ENCODE measurements at regions not wholly inside any gene's neighbourhood (a gene's known extent, or its start where the extent isn't known, plus 50 kb on each side); places are given as distances from the start of the nearest gene placed in this dataset.
"Not testable (repeated sequence)": the region's sequence is repeated elsewhere in the genome, so short reads cannot be mapped to it uniquely, and the experiment has no call there.

GRCh38 chr5:10016559-10016958 lies 233.1 kb downstream of the ATPSCKMT start:
- DNase-seq (ENCODE audit: low spot score) = peak; percentile 63

GRCh38 chr5:10015681-10016080 lies 234.0 kb downstream of the ATPSCKMT start:
- DNase-seq (ENCODE audit: low spot score) = not testable (repeated sequence)

- DNase-seq (ENCODE audit: low spot score) = no peak
These were observed 239.9 kb downstream of the ATPSCKMT start for GRCh38 chr5:10009802-10010201.

GRCh38 chr5:9987101-9987500 lies 262.6 kb downstream of the ATPSCKMT start:
- DNase-seq (ENCODE audit: low spot score) = no peak

- DNase-seq (ENCODE audit: low spot score) = no peak
These were observed 272.6 kb downstream of the ATPSCKMT start for GRCh38 chr5:9977070-9977469.

GRCh38 chr5:9976621-9977020 lies 273.1 kb downstream of the ATPSCKMT start:
- no peak for DNase-seq (ENCODE audit: low spot score)

- no peak for DNase-seq (ENCODE audit: low spot score)
These were observed 277.6 kb downstream of the ATPSCKMT start for GRCh38 chr5:9972059-9972458.

GRCh38 chr5:9971301-9971700 lies 278.4 kb downstream of the ATPSCKMT start:
- DNase-seq (ENCODE audit: low spot score) = no peak

- DNase-seq (ENCODE audit: low spot score) = no peak
These were observed 290.8 kb downstream of the ATPSCKMT start for GRCh38 chr5:9958914-9959313.

- no peak for DNase-seq (ENCODE audit: low spot score)
These were observed 292.5 kb downstream of the ATPSCKMT start for GRCh38 chr5:9957214-9957613.

- no peak for DNase-seq (ENCODE audit: low spot score)
These were observed 293.0 kb downstream of the ATPSCKMT start for GRCh38 chr5:9956725-9957124.

- no peak for DNase-seq (ENCODE audit: low spot score)
These were observed 294.1 kb downstream of the ATPSCKMT start for GRCh38 chr5:9955586-9955985.

GRCh38 chr5:9954869-9955268 lies 294.8 kb downstream of the ATPSCKMT start:
- DNase-seq (ENCODE audit: low spot score) = no peak

GRCh38 chr5:9953691-9954090 lies 296.0 kb downstream of the ATPSCKMT start:
- no peak for DNase-seq (ENCODE audit: low spot score)

- no peak for DNase-seq (ENCODE audit: low spot score)
These were observed 297.7 kb downstream of the ATPSCKMT start for GRCh38 chr5:9951865-9952516.

GRCh38 chr5:9947944-9948343 lies 301.7 kb downstream of the ATPSCKMT start:
- no peak for DNase-seq (ENCODE audit: low spot score)

- no peak for DNase-seq (ENCODE audit: low spot score)
These were observed 302.4 kb downstream of the ATPSCKMT start for GRCh38 chr5:9947225-9947714.

- peak; percentile 61 for DNase-seq (ENCODE audit: low spot score)
These were observed 302.6 kb upstream of the TAS2R1 start for GRCh38 chr5:9932770-9933169.

GRCh38 chr5:9930156-9930555 lies 300.0 kb upstream of the TAS2R1 start:
- DNase-seq (ENCODE audit: low spot score) = no peak

- no peak for DNase-seq (ENCODE audit: low spot score)
These were observed 298.2 kb upstream of the TAS2R1 start for GRCh38 chr5:9928326-9928725.

- no peak for DNase-seq (ENCODE audit: low spot score)
These were observed 297.4 kb upstream of the TAS2R1 start for GRCh38 chr5:9927521-9927997.

GRCh38 chr5:9927106-9927505 lies 297.0 kb upstream of the TAS2R1 start:
- DNase-seq (ENCODE audit: low spot score) = no peak

- peak; percentile 32 for DNase-seq (ENCODE audit: low spot score)
These were observed 294.5 kb upstream of the TAS2R1 start for GRCh38 chr5:9924614-9925013.

GRCh38 chr5:9922719-9923118 lies 292.6 kb upstream of the TAS2R1 start:
- no peak for DNase-seq (ENCODE audit: low spot score)

All from SW480 (cell line).